C1 segment of cervical spinal cord (tissue), 14 donors: ENCODE measurements at regions not wholly inside any gene's neighbourhood (a gene's known extent, or its start where the extent isn't known, plus 50 kb on each side); places are given as distances from the start of the nearest gene placed in this dataset.
"Not testable (repeated sequence)": the region's sequence is repeated elsewhere in the genome, so short reads cannot be mapped to it uniquely, and the experiment has no call there.

ENCODE experiments used
- DNase-seq, 14 donors: peaks; one replicate each; lab custom pipeline; 2025; lab: John Stamatoyannopoulos, UW

- DNase-seq, result peak in 1 of 14 donors; percentile 15
Observed at GRCh38 chr5:74404574-74405508, 235.7 kb downstream of the ENC1 start.

GRCh38 chr5:74403771-74404170 lies 236.8 kb downstream of the ENC1 start:
- no peak for DNase-seq

GRCh38 chr5:74402553-74402952 lies 238.0 kb downstream of the ENC1 start:
- DNase-seq, result peak in 3 of 14 donors; percentile 7 to 16 (median 10)

GRCh38 chr5:74401946-74402320 lies 238.6 kb downstream of the ENC1 start:
- DNase-seq, result no peak

- DNase-seq, result no peak
Observed at GRCh38 chr5:74401281-74401945, 239.1 kb downstream of the ENC1 start.

- DNase-seq, result no peak
Observed at GRCh38 chr5:74400067-74400466, 240.5 kb downstream of the ENC1 start.

GRCh38 chr5:74396913-74397622 lies 243.5 kb downstream of the ENC1 start:
- no peak for DNase-seq

GRCh38 chr5:74394916-74395880 lies 245.3 kb downstream of the ENC1 start:
- DNase-seq, result no peak

GRCh38 chr5:74394528-74394915 lies 246.0 kb downstream of the ENC1 start:
- no peak for DNase-seq

GRCh38 chr5:74393943-74394342 lies 246.6 kb downstream of the ENC1 start:
- DNase-seq, result no peak

GRCh38 chr5:74392711-74393351 lies 247.7 kb downstream of the ENC1 start:
- no peak for DNase-seq

- no peak for DNase-seq
Observed at GRCh38 chr5:74391410-74391809, 249.1 kb downstream of the ENC1 start.

- DNase-seq, result no peak
Observed at GRCh38 chr5:74390822-74391221, 249.7 kb downstream of the ENC1 start.

GRCh38 chr5:74390306-74390637 lies 250.3 kb downstream of the ENC1 start:
- no peak for DNase-seq

- no peak for DNase-seq
Observed at GRCh38 chr5:74389531-74390305, 250.8 kb downstream of the ENC1 start.

GRCh38 chr5:74388411-74388810 lies 252.1 kb downstream of the ENC1 start:
- not testable (repeated sequence) for DNase-seq

GRCh38 chr5:74386571-74387334 lies 253.8 kb downstream of the ENC1 start:
- no peak for DNase-seq

- no peak for DNase-seq
Observed at GRCh38 chr5:74384851-74385250, 255.7 kb downstream of the ENC1 start.

- DNase-seq, result no peak
Observed at GRCh38 chr5:74382987-74383593, 257.4 kb downstream of the ENC1 start.
